WI38 (cell line): ENCODE measurements at regions not wholly inside any gene's neighbourhood (a gene's known extent, or its start where the extent isn't known, plus 50 kb on each side); places are given as distances from the start of the nearest gene placed in this dataset.

ENCODE experiments used
- H3K4me3 ChIP-seq: 2 replicates; pipeline ENCODE4 v1.5.1; 2011; ENCODE audit warnings: low read depth, mild to moderate bottlenecking, control low read depth, low read length
- TF ChIP-seq, protein P1 (sequence below): IDR thresholded peaks from 2 replicates; pipeline ENCODE4 v1.5.1; 2012; ENCODE audit warnings: low read depth, mild to moderate bottlenecking, control low read depth, low read length

DNA sequence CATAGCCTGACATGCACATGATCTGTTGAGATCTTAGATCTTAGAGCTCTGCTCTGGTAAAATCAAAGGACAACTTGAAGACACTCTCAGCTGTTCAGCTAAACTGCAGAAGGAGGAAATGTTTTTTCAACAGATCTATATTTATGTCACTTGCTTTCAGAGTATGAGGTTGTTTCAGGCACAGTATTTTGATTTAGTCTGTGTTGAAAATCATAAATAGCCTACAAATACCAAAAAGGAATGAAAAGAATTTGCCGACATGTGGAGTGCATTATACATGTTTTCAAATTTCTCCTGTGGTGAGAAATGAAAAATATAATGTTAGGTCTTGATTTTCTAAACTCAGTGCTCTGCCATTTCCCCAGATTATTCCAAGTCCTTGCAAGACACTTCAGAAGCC, 1118.4 kb downstream of the TBL1XR1 start:
- H3K4me3 ChIP-seq = no peak overlapping the region
- TF ChIP-seq, protein P1, sequence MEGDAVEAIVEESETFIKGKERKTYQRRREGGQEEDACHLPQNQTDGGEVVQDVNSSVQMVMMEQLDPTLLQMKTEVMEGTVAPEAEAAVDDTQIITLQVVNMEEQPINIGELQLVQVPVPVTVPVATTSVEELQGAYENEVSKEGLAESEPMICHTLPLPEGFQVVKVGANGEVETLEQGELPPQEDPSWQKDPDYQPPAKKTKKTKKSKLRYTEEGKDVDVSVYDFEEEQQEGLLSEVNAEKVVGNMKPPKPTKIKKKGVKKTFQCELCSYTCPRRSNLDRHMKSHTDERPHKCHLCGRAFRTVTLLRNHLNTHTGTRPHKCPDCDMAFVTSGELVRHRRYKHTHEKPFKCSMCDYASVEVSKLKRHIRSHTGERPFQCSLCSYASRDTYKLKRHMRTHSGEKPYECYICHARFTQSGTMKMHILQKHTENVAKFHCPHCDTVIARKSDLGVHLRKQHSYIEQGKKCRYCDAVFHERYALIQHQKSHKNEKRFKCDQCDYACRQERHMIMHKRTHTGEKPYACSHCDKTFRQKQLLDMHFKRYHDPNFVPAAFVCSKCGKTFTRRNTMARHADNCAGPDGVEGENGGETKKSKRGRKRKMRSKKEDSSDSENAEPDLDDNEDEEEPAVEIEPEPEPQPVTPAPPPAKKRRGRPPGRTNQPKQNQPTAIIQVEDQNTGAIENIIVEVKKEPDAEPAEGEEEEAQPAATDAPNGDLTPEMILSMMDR = no peak

- TF ChIP-seq, protein P1 = no peak
- no peak overlapping the region for H3K4me3 ChIP-seq
Measured at GRCh38 chr3:176075491-176075890, 1121.8 kb downstream of the TBL1XR1 start.

GRCh38 chr3:176075046-176075445, 1122.2 kb downstream of the TBL1XR1 start:
- TF ChIP-seq, protein P1 = no peak
- no peak overlapping the region for H3K4me3 ChIP-seq

GRCh38 chr3:176074096-176074495, 1123.2 kb downstream of the TBL1XR1 start:
- no peak overlapping the region for H3K4me3 ChIP-seq
- TF ChIP-seq, protein P1 = no peak

GRCh38 chr3:176071943-176072342, 1125.3 kb downstream of the TBL1XR1 start:
- TF ChIP-seq, protein P1 = no peak
- no peak overlapping the region for H3K4me3 ChIP-seq

DNA sequence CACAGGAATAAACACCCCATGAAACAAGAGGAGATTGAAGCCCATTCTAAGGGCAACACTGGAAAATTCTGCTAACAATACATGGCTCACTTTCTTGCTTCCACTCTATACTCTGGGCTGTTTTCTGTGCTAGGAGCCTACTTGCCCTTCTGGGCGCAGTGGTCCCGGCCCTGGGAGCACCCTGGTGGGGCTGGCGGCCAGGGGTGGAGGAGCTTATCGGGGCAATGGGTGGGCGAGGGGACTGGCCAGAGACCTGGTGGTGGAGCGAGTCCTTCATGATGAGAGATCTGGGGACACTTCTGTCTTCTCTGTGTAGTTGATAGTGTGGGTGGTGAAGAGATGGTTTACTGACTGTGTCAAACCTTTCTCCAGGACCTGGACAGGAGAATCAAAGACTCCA, 1128.5 kb downstream of the TBL1XR1 start:
- no peak overlapping the region for H3K4me3 ChIP-seq
- TF ChIP-seq, protein P1 = no peak

GRCh38 chr3:176058856-176059255, 1138.4 kb downstream of the TBL1XR1 start:
- H3K4me3 ChIP-seq = no peak overlapping the region
- TF ChIP-seq, protein P1 = no peak
